ENCODE measurements at regions not wholly inside any gene's neighbourhood (a gene's known extent, or its start where the extent isn't known, plus 50 kb on each side); places are given as distances from the start of the nearest gene placed in this dataset.
"Not testable (repeated sequence)": the region's sequence is repeated elsewhere in the genome, so short reads cannot be mapped to it uniquely, and the experiment has no call there.

GRCh38 chrX:30008031-30008430, 207.3 kb upstream of the MAGEB2 start:
- no peak for DNase-seq (ENCODE audit: low spot score)

GRCh38 chrX:30010471-30010870, 204.9 kb upstream of the MAGEB2 start:
- no peak for DNase-seq (ENCODE audit: low spot score)

- DNase-seq (ENCODE audit: low spot score): no peak
Measured at GRCh38 chrX:30015440-30015839, 199.9 kb upstream of the MAGEB2 start.

GRCh38 chrX:30027636-30028035, 187.7 kb upstream of the MAGEB2 start:
- no peak for DNase-seq (ENCODE audit: low spot score)

- DNase-seq (ENCODE audit: low spot score): not testable (repeated sequence)
Measured at GRCh38 chrX:30036406-30036805, 179.0 kb upstream of the MAGEB2 start.

GRCh38 chrX:30039768-30040167, 175.6 kb upstream of the MAGEB2 start:
- no peak for DNase-seq (ENCODE audit: low spot score)

GRCh38 chrX:30060718-30061117, 154.6 kb upstream of the MAGEB2 start:
- DNase-seq (ENCODE audit: low spot score): no peak

GRCh38 chrX:30065226-30065625, 150.1 kb upstream of the MAGEB2 start:
- DNase-seq (ENCODE audit: low spot score): no peak

- no peak for DNase-seq (ENCODE audit: low spot score)
Measured at GRCh38 chrX:30067677-30068076, 147.7 kb upstream of the MAGEB2 start.

- no peak for DNase-seq (ENCODE audit: low spot score)
Measured at GRCh38 chrX:30085571-30085970, 129.8 kb upstream of the MAGEB2 start.

- no peak for DNase-seq (ENCODE audit: low spot score)
Measured at GRCh38 chrX:30111431-30111830, 103.9 kb upstream of the MAGEB2 start.

GRCh38 chrX:30141966-30142365, 73.4 kb upstream of the MAGEB2 start:
- DNase-seq (ENCODE audit: low spot score): peak; percentile 34

- no peak for DNase-seq (ENCODE audit: low spot score)
Measured at GRCh38 chrX:30144221-30144620, 71.1 kb upstream of the MAGEB2 start.

GRCh38 chrX:30144971-30145731, 70.2 kb upstream of the MAGEB2 start:
- DNase-seq (ENCODE audit: low spot score): no peak

- DNase-seq (ENCODE audit: low spot score): no peak
Measured at GRCh38 chrX:30147996-30148643, 67.2 kb upstream of the MAGEB2 start.

GRCh38 chrX:30149206-30149605, 66.2 kb upstream of the MAGEB2 start:
- peak; percentile 45 for DNase-seq (ENCODE audit: low spot score)

- no peak for DNase-seq (ENCODE audit: low spot score)
Measured at GRCh38 chrX:30150196-30150895, 65.0 kb upstream of the MAGEB2 start.

- DNase-seq (ENCODE audit: low spot score): no peak
Measured at GRCh38 chrX:30151964-30152363, 63.4 kb upstream of the MAGEB2 start.

GRCh38 chrX:30153175-30153880, 62.0 kb upstream of the MAGEB2 start:
- DNase-seq (ENCODE audit: low spot score): no peak

- DNase-seq (ENCODE audit: low spot score): no peak
Measured at GRCh38 chrX:30153881-30154260, 61.5 kb upstream of the MAGEB2 start.

GRCh38 chrX:30156009-30156408, 59.4 kb upstream of the MAGEB2 start:
- no peak for DNase-seq (ENCODE audit: low spot score)

Data from SK-N-DZ (cell line).